Smooth muscle cell (in vitro differentiated cells): ENCODE measurements at regions not wholly inside any gene's neighbourhood (a gene's known extent, or its start where the extent isn't known, plus 50 kb on each side); places are given as distances from the start of the nearest gene placed in this dataset.
"Not testable (repeated sequence)": the region's sequence is repeated elsewhere in the genome, so short reads cannot be mapped to it uniquely, and the experiment has no call there.

Experiments
- DNase-seq: peaks from one replicate; lab custom pipeline; 2025; ENCODE audit not compliant: unreplicated experiment; lab: John Stamatoyannopoulos, UW
- H2AFZ ChIP-seq: fragments of 200-600 bp; sonication (generic); 2 replicates; pipeline ENCODE4 v1.6.0; 2016; ENCODE audit warnings: antibody characterized with exemption, low read depth, mild to moderate bottlenecking
- H3F3A ChIP-seq: fragments of 200-600 bp; sonication (generic); 2 replicates; pipeline ENCODE4 v1.6.0; 2017; ENCODE audit warnings: antibody characterized with exemption, low read depth
- H3K27ac ChIP-seq: fragments of 200-600 bp; sonication (generic); 2 replicates; pipeline ENCODE4 v1.5.1; 2016; ENCODE audit warnings: low read depth, mild to moderate bottlenecking
- H3K27me3 ChIP-seq: fragments of 200-600 bp; sonication (generic); 2 replicates; pipeline ENCODE4 v1.6.1; 2016; ENCODE audit warnings: low read depth, mild to moderate bottlenecking
- H3K36me3 ChIP-seq: fragments of 200-600 bp; sonication (generic); 2 replicates; pipeline ENCODE4 v1.5.1; 2016; ENCODE audit warnings: low read depth
- H3K4me1 ChIP-seq: fragments of 200-600 bp; sonication (generic); 2 replicates; pipeline ENCODE4 v1.5.1; 2016; ENCODE audit warnings: low read depth
- H3K4me2 ChIP-seq: fragments of 200-600 bp; sonication (generic); 2 replicates; pipeline ENCODE4 v1.6.0; 2016; ENCODE audit warnings: mild to moderate bottlenecking
- H3K4me3 ChIP-seq: fragments of 200-600 bp; sonication (generic); 2 replicates; pipeline ENCODE4 v1.5.1; 2016; ENCODE audit warnings: mild to moderate bottlenecking
- H3K79me2 ChIP-seq: fragments of 200-600 bp; sonication (generic); 2 replicates; pipeline ENCODE4 v1.6.0; 2016; ENCODE audit warnings: low read depth, mild to moderate bottlenecking
- H3K9ac ChIP-seq: fragments of 200-600 bp; sonication (generic); 2 replicates; pipeline ENCODE4 v1.6.0; 2016; ENCODE audit warnings: low read depth
- H3K9me3 ChIP-seq: fragments of 200-600 bp; sonication (generic); replicated peaks from 2 replicates; pipeline ENCODE4 v1.5.1; 2016; ENCODE audit warnings: low read depth
- H4K20me1 ChIP-seq: fragments of 200-600 bp; sonication (generic); 2 replicates; pipeline ENCODE4 v1.6.0; 2016; ENCODE audit warnings: low read depth
- CTCF ChIP-seq: fragments of 200-600 bp; sonication (generic); IDR thresholded peaks from 2 replicates; pipeline ENCODE4 v1.5.1; 2017; ENCODE audit warnings: borderline replicate concordance, mild to moderate bottlenecking, antibody characterized with exemption; ENCODE audit not compliant: insufficient read depth, poor library complexity, severe bottlenecking
- WGBS: methylation state at CpG from one replicate; pipeline ENCODE4 v1.1.7; 2016; ENCODE audit warnings: low lambda C conversion rate; 5-methylcytosine and 5-hydroxymethylcytosine counted together

GRCh38 chr7:3158341-3158760, 114.7 kb upstream of the CARD11 start:
- H3K36me3 ChIP-seq, result no peaks in the 10 kb centered on the region
- 86% methylated on average over 11 of the region's 11 CpGs for WGBS
- no peaks in the 10 kb centered on the region for H3K4me1 ChIP-seq
- H3K27me3 ChIP-seq, result no peaks in the 10 kb centered on the region
- no peak overlapping the region for H3K4me3 ChIP-seq
- H2AFZ ChIP-seq, result no peak overlapping the region
- no peak for TF ChIP-seq CTCF
- DNase-seq, result no peak
- H3F3A ChIP-seq, result no peaks in the 10 kb centered on the region
- no peaks in the 10 kb centered on the region for H3K9me3 ChIP-seq
- no peak overlapping the region for H3K4me2 ChIP-seq
- H4K20me1 ChIP-seq, result no peaks in the 10 kb centered on the region
- no peak overlapping the region for H3K27ac ChIP-seq
- H3K9ac ChIP-seq, result no peak overlapping the region
- no peaks in the 10 kb centered on the region for H3K79me2 ChIP-seq

- Histone ChIP-seq H3K36me3 (no peaks in the 10 kb centered on the region), H3K4me1 (no peaks in the 10 kb centered on the region), H4K20me1 (no peaks in the 10 kb centered on the region), H3F3A (no peaks in the 10 kb centered on the region), H3K9me3 (no peaks in the 10 kb centered on the region), H3K27me3 (no peaks in the 10 kb centered on the region), H3K9ac (no peak overlapping the region), H2AFZ (no peak overlapping the region), H3K4me2 (no peak overlapping the region), H3K79me2 (no peaks in the 10 kb centered on the region), H3K4me3 (no peak overlapping the region), H3K27ac (no peak overlapping the region)
- no peak for DNase-seq
- 91% methylated on average over 4 of the region's 4 CpGs for WGBS
- no peak for TF ChIP-seq CTCF
These were observed 115.4 kb upstream of the CARD11 start for GRCh38 chr7:3159039-3159438.

GRCh38 chr7:3159445-3159844, 115.8 kb upstream of the CARD11 start:
- no peak for DNase-seq
- TF ChIP-seq CTCF, result no peak
- H3K9ac ChIP-seq, result no peak overlapping the region
- no peaks in the 10 kb centered on the region for H3K36me3 ChIP-seq
- no peaks in the 10 kb centered on the region for H4K20me1 ChIP-seq
- H3K4me2 ChIP-seq, result no peak overlapping the region
- H3K27ac ChIP-seq, result no peak overlapping the region
- no peak overlapping the region for H3K4me3 ChIP-seq
- H3K4me1 ChIP-seq, result no peaks in the 10 kb centered on the region
- no peaks in the 10 kb centered on the region for H3K79me2 ChIP-seq
- H2AFZ ChIP-seq, result no peak overlapping the region
- 75% methylated on average over 3 of the region's 3 CpGs for WGBS
- no peaks in the 10 kb centered on the region for H3K9me3 ChIP-seq
- no peaks in the 10 kb centered on the region for H3F3A ChIP-seq
- H3K27me3 ChIP-seq, result no peaks in the 10 kb centered on the region

- not testable (repeated sequence) for H3F3A ChIP-seq, DNase-seq
- 94% methylated on average over 5 of the region's 5 CpGs for WGBS
These were observed 116.3 kb upstream of the CARD11 start for GRCh38 chr7:3159926-3160325.

More at GRCh38 chr7:3159926-3160325, 116.3 kb upstream of the CARD11 start:
- H3K36me3 ChIP-seq, H3K4me1 ChIP-seq, H3K4me2 ChIP-seq, H3K4me3 ChIP-seq, H3K9ac ChIP-seq, H4K20me1 ChIP-seq, H3K79me2 ChIP-seq, H3K27me3 ChIP-seq, H3K27ac ChIP-seq, H2AFZ ChIP-seq, H3K9me3 ChIP-seq: not testable (repeated sequence)
